ENCODE measurements at regions not wholly inside any gene's neighbourhood (a gene's known extent, or its start where the extent isn't known, plus 50 kb on each side); places are given as distances from the start of the nearest gene placed in this dataset.

- Histone ChIP-seq H3K9me3 (no peaks in the 10 kb centered on the region), H3K4me1 (ENCODE audit: low read depth) (no peaks in the 10 kb centered on the region), H3K36me3 (ENCODE audit: low read depth) (no peaks in the 10 kb centered on the region), H3K4me3 (no peak overlapping the region)
- no peak for DNase-seq
- peak; percentile 58 for ATAC-seq
- no peak for TF ChIP-seq CTCF (IDR thresholded peaks at IDR 0.05)
- intact Hi-C loops (cut with DNase I, micrococcal nuclease): no loop called here
Measured at GRCh38 chrX:42624524-42624923, 153.4 kb downstream of the PPP1R2C start.

DNA sequence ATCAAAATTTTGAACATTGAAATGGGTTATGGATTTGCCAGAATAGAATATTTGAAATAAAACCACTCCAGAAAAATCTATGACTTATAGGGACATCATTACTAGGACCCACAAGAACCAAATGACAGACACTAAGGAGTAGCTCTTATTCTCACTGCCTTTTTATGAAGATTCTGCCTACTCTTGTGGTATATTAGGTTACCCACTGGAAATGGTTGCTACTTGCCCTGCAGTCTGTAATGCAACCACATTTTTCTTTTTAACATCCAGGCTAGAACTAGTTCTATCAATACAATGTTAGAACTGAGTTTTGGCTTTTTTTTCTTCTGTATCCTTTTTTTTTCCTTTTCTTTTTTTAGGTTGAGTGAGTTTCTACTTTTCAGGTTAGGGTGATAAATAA is 158.9 kb downstream of the PPP1R2C start:
- ATAC-seq: no peak
- no peak for TF ChIP-seq CTCF (IDR thresholded peaks at IDR 0.05)
- no peaks in the 10 kb centered on the region for H3K36me3 ChIP-seq (ENCODE audit: low read depth)
- intact Hi-C loops (cut with DNase I, micrococcal nuclease): no loop called here
- no peaks in the 10 kb centered on the region for H3K4me1 ChIP-seq (ENCODE audit: low read depth)
- no peak for DNase-seq
- no peak overlapping the region for H3K4me3 ChIP-seq
- H3K9me3 ChIP-seq: no peaks in the 10 kb centered on the region

- intact Hi-C loops (cut with DNase I, micrococcal nuclease): no loop called here
- H3K4me1 ChIP-seq (ENCODE audit: low read depth): no peaks in the 10 kb centered on the region
- no peaks in the 10 kb centered on the region for H3K9me3 ChIP-seq
- no peak for TF ChIP-seq CTCF (IDR thresholded peaks at IDR 0.05)
- ATAC-seq (no peak), DNase-seq (no peak)
- H3K4me3 ChIP-seq: no peak overlapping the region
- no peaks in the 10 kb centered on the region for H3K36me3 ChIP-seq (ENCODE audit: low read depth)
Measured at GRCh38 chrX:42616981-42617380, 161.0 kb downstream of the PPP1R2C start.

DNA sequence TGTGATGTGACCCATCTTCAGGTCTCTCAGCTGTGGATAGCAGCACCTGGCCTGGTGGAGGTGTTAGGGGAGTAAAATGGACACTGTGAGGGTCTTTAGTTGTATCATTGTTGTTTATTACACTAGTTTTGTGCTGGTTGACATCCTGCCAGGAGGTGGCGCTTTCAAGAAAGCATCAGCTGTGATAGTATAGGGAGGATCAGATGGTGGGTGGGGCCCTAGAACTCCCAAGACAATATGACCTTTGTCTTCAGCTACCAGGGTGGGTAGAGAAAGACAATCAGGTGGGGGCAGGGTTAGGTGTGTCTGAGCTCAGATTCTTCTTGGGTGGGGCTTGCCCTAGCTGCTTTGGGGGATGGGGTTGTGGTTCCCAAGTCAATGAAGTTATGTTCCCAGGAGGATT is 162.8 kb downstream of the PPP1R2C start:
- ATAC-seq: peak; percentile 87
- no peak for TF ChIP-seq CTCF (IDR thresholded peaks at IDR 0.05)

GRCh38 chrX:42606591-42606990 is 171.4 kb downstream of the PPP1R2C start:
- intact Hi-C loops (cut with DNase I, micrococcal nuclease): no loop called here
- TF ChIP-seq CTCF (IDR thresholded peaks at IDR 0.05): no peak
- no peaks in the 10 kb centered on the region for H3K9me3 ChIP-seq
- H3K36me3 ChIP-seq (ENCODE audit: low read depth): no peaks in the 10 kb centered on the region
- DNase-seq (no peak), ATAC-seq (no peak)
- no peak overlapping the region for H3K4me3 ChIP-seq
- no peaks in the 10 kb centered on the region for H3K4me1 ChIP-seq (ENCODE audit: low read depth)

More for the DNA sequence above, 162.8 kb downstream of the PPP1R2C start:
- Histone ChIP-seq H3K4me3 (no peak overlapping the region), H3K36me3 (ENCODE audit: low read depth) (no peaks in the 10 kb centered on the region), H3K4me1 (ENCODE audit: low read depth) (no peaks in the 10 kb centered on the region), H3K9me3 (no peaks in the 10 kb centered on the region)
- peak; percentile 38 to 78 (median 47) for DNase-seq
- intact Hi-C loops (cut with DNase I, micrococcal nuclease): no loop called here

- Histone ChIP-seq H3K36me3 (ENCODE audit: low read depth) (no peaks in the 10 kb centered on the region), H3K4me3 (no peak overlapping the region), H3K9me3 (no peaks in the 10 kb centered on the region), H3K4me1 (ENCODE audit: low read depth) (no peaks in the 10 kb centered on the region)
- intact Hi-C loops (cut with DNase I, micrococcal nuclease): no loop called here
- no peak for TF ChIP-seq CTCF (IDR thresholded peaks at IDR 0.05)
- DNase-seq (no peak), ATAC-seq (no peak)
Measured at GRCh38 chrX:42604302-42604701, 173.7 kb downstream of the PPP1R2C start.

All from mucosa of descending colon (tissue), 3 donors.